Transverse colon (tissue), 4 donors: ENCODE measurements at regions not wholly inside any gene's neighbourhood (a gene's known extent, or its start where the extent isn't known, plus 50 kb on each side); places are given as distances from the start of the nearest gene placed in this dataset.
"Not testable (repeated sequence)": the region's sequence is repeated elsewhere in the genome, so short reads cannot be mapped to it uniquely, and the experiment has no call there.

ENCODE experiments used
- DNase-seq: peaks from one replicate; pipeline ENCODE4 v3.0.0-alpha.2; 2019
- H3K27ac ChIP-seq, 4 donors: fragments of 200-600 bp; sonication (generic); 2 replicates each; pipeline ENCODE4 v1.5.1; 2016 to 2018; ENCODE audit warnings: inconsistent platforms in 4 of 4
- H3K27me3 ChIP-seq: fragments of 200-600 bp; sonication (generic); 2 replicates; pipeline ENCODE4 v1.5.1; 2017; ENCODE audit warnings: inconsistent platforms
- H3K36me3 ChIP-seq, 4 donors: fragments of 200-600 bp; sonication (generic); 2 replicates each; pipeline ENCODE4 v1.5.1; 2017 to 2019; ENCODE audit warnings: inconsistent platforms in 4 of 4
- H3K4me1 ChIP-seq, 4 donors: fragments of 200-600 bp; sonication (generic); 2 replicates each; pipeline ENCODE4 v1.5.1; 2017 to 2020; ENCODE audit warnings: inconsistent platforms in 4 of 4
- H3K4me3 ChIP-seq, 4 donors: fragments of 200-600 bp; sonication (generic); 1 replicate in 1 of 4; 2 replicates in 3 of 4; pipeline versions ENCODE4 v1.5.1 to v1.6.1; 2017 to 2019; ENCODE audit warnings: inconsistent platforms in 4 of 4
- H3K9me3 ChIP-seq, 2 donors: fragments of 200-600 bp; sonication (generic); 2 replicates each; pipeline ENCODE4 v1.5.1; 2017 to 2019; ENCODE audit warnings: inconsistent platforms in 2 of 2
- EP300 ChIP-seq: sonication (generic); formaldehyde crosslinking; IDR thresholded peaks from one replicate; pipeline ENCODE4 v1.6.1; 2017; ENCODE audit warnings: antibody characterized with exemption, low read depth
- POLR2A ChIP-seq: fragments of 450-650 bp; IDR thresholded peaks from one replicate; pipeline ENCODE4 v1.6.1; 2016; ENCODE audit warnings: antibody characterized with exemption, mild to moderate bottlenecking, moderate library complexity
- POLR2AphosphoS5 ChIP-seq, 3 donors: sonication (generic); formaldehyde crosslinking; IDR thresholded peaks; one replicate each; pipeline ENCODE4 v1.6.1; 2016; ENCODE audit warnings: antibody characterized with exemption in 3 of 3
- WGBS, 2 donors: methylation state at CpG; one replicate each; pipeline ENCODE4 v1.1.5; 2018; ENCODE audit warnings: low coverage in 1 of 2; 5-methylcytosine and 5-hydroxymethylcytosine counted together
- in situ Hi-C, 4 donors: fragments of 200-750 bp; cut with MboI; loops; one replicate each; pipeline versions ENCODE4 v1.15.0 to v1.15.1; 2017; ENCODE audit warnings: low sequenced_read_pairs in 3 of 4, low pct_ligation_motif_present in 1 of 4, low pct_unique_long_range_greater_than_20kb in 1 of 4
- intact Hi-C: fragments of 100-400 bp; cut with DNase I; formaldehyde crosslinking; loops from one replicate; pipeline ENCODE4 v1.15.1; 2023; ENCODE audit warnings: low total_unique reads
- TF ChIP-seq, protein P1 (sequence below), 5 experiments: fragments of 200-600 bp in 3 of 5; fragments of 450-650 bp in 2 of 5; sonication (generic) in 3 of 5; IDR thresholded peaks; 1 replicate in 2 of 5; 2 replicates in 3 of 5; pipeline ENCODE4 v1.5.1; 2016 to 2017; ENCODE audit warnings: antibody characterized with exemption in 5 of 5, inconsistent platforms in 3 of 5, mild to moderate bottlenecking in 2 of 5, moderate library complexity in 1 of 5

DNA sequence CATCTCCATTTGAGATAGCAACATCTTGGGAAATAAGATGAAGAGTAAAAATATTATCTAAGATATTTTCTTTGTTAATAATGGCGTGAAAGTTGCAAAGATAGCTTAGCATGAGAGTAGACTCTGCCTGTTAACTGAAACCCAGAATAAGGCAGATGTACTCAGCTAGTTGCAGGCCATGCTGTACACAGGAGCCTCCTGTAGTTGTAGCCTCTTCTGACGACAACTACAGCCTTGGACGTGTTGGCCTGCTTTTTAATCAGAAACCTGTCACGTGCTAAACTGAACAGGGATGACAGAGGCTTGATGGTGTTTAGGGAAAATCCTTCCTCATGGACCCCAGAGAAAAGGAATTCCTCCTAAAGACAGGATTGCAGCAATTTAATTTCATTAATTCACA lies 155.1 kb upstream of the TMEM229A start:
- H3K27me3 ChIP-seq: no peaks in the 10 kb centered on the region
- in situ Hi-C loops (no loop called here), intact Hi-C loops (loop anchor here (10.0 kb wide), 1 partner anchor 1937 kb away; no protein-coding TSS in a partner anchor)
- no peaks in the 10 kb centered on the region for H3K9me3 ChIP-seq
- no peak for DNase-seq
- no peak overlapping the region for H3K27ac ChIP-seq
- TF ChIP-seq POLR2AphosphoS5 (IDR thresholded peaks at IDR 0.05) (no peak), EP300 (no peak), POLR2A (no peak)
- TF ChIP-seq, protein P1, sequence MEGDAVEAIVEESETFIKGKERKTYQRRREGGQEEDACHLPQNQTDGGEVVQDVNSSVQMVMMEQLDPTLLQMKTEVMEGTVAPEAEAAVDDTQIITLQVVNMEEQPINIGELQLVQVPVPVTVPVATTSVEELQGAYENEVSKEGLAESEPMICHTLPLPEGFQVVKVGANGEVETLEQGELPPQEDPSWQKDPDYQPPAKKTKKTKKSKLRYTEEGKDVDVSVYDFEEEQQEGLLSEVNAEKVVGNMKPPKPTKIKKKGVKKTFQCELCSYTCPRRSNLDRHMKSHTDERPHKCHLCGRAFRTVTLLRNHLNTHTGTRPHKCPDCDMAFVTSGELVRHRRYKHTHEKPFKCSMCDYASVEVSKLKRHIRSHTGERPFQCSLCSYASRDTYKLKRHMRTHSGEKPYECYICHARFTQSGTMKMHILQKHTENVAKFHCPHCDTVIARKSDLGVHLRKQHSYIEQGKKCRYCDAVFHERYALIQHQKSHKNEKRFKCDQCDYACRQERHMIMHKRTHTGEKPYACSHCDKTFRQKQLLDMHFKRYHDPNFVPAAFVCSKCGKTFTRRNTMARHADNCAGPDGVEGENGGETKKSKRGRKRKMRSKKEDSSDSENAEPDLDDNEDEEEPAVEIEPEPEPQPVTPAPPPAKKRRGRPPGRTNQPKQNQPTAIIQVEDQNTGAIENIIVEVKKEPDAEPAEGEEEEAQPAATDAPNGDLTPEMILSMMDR (IDR thresholded peaks at IDR 0.05): no peak
- H3K36me3 ChIP-seq: no peaks in the 10 kb centered on the region
- no peak overlapping the region for H3K4me3 ChIP-seq
- WGBS, 2 donors: 70 to 71% methylated on average over 3 to 4 of the region's 4 CpGs
- no peaks in the 10 kb centered on the region for H3K4me1 ChIP-seq

DNA sequence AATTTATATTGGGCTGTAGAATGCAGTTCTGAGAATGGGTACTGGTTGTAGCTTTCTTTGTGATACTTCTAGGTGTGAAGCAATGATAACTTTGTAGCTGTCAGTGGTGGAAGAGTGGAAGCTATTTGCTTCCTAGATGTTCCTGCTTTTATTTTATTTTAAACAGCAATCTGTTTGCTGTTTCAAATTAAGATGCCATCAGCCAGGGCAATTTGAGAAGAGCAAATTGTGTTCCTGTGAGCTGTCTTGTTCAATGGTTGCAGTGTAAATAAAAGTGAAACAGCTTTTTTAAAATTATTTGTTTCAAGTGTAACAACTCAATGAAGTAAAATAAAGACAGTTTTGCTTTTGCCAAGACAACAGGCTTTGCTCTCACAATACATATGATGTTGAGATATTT lies 150.8 kb upstream of the TMEM229A start:
- no peak for TF ChIP-seq EP300
- TF ChIP-seq POLR2AphosphoS5 (IDR thresholded peaks at IDR 0.05): no peak
- TF ChIP-seq, protein P1 (IDR thresholded peaks at IDR 0.05): no peak
- no peak for TF ChIP-seq POLR2A
- no peaks in the 10 kb centered on the region for H3K27me3 ChIP-seq
- in situ Hi-C loops (no loop called here), intact Hi-C loops (loop anchor here (10.0 kb wide), 1 partner anchor 1941 kb away; no protein-coding TSS in a partner anchor)
- no peak for DNase-seq
- no peak overlapping the region for H3K4me3 ChIP-seq
- H3K27ac ChIP-seq: no peak overlapping the region
- no peaks in the 10 kb centered on the region for H3K4me1 ChIP-seq
- H3K9me3 ChIP-seq: no peaks in the 10 kb centered on the region
- no peaks in the 10 kb centered on the region for H3K36me3 ChIP-seq

DNA sequence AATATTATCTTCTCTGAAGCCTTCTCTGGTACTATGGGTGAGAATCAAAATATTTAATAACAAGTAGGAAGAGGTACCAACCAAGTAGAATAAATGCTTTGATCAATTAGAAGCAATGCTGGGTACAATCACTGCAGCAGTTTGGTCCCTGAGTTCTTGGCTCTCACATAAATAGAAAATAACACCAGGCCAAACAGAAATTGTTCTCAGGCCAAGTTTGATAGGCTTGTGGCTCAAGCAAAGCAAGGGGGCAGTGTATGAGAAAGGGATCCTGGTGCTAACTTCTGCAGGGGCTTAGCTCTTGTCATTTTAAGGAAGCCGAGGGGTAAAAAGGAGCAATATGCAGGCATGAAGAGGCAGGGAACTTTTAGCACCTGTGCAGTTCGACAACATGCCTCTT lies 146.8 kb upstream of the TMEM229A start:
- TF ChIP-seq EP300 (no peak), POLR2A (no peak), POLR2AphosphoS5 (IDR thresholded peaks at IDR 0.05) (no peak)
- TF ChIP-seq, protein P1 (IDR thresholded peaks at IDR 0.05): no peak
- Histone ChIP-seq H3K9me3 (no peaks in the 10 kb centered on the region), H3K27me3 (no peaks in the 10 kb centered on the region), H3K36me3 (no peaks in the 10 kb centered on the region), H3K27ac (no peak overlapping the region), H3K4me3 (no peak overlapping the region), H3K4me1 (no peaks in the 10 kb centered on the region)
- DNase-seq: no peak
- in situ Hi-C loops (no loop called here), intact Hi-C loops (loop anchor here (5.0 to 10.0 kb wide), 2 partner anchors 1158 to 1945 kb away; no protein-coding TSS in a partner anchor)
- 83 to 91% methylated on average over 1 to 2 of the region's 2 CpGs for WGBS, 2 donors

DNA sequence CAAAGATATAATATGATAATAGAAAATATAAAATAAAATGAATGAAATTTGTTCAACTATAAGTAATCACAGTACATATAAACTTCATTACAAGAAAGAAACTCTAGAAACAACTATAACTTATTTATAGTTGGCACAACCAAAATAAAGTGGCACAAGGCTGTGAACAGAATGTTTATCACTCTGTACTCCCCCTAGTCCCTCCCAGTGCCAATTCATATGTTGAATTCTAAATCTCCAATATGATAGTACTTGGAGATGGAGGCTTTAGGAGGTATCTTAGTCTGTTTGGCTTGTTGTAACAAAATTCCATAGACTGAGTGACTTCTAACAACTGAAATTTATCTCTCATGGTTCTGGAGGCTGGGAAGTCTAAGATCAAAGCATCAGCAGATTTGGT lies 145.0 kb upstream of the TMEM229A start:
- TF ChIP-seq EP300: no peak
- TF ChIP-seq POLR2A: no peak
- TF ChIP-seq POLR2AphosphoS5 (IDR thresholded peaks at IDR 0.05): no peak
- TF ChIP-seq, protein P1 (IDR thresholded peaks at IDR 0.05): no peak
- H3K27ac ChIP-seq: no peak overlapping the region
- intact Hi-C loops (loop anchor here (5.0 kb wide), 1 partner anchor 1159 kb away; no protein-coding TSS in a partner anchor), in situ Hi-C loops (no loop called here)
- H3K4me1 ChIP-seq: no peaks in the 10 kb centered on the region
- no peaks in the 10 kb centered on the region for H3K27me3 ChIP-seq
- no peaks in the 10 kb centered on the region for H3K36me3 ChIP-seq
- H3K9me3 ChIP-seq: no peaks in the 10 kb centered on the region
- DNase-seq: no peak
- H3K4me3 ChIP-seq: no peak overlapping the region

DNA sequence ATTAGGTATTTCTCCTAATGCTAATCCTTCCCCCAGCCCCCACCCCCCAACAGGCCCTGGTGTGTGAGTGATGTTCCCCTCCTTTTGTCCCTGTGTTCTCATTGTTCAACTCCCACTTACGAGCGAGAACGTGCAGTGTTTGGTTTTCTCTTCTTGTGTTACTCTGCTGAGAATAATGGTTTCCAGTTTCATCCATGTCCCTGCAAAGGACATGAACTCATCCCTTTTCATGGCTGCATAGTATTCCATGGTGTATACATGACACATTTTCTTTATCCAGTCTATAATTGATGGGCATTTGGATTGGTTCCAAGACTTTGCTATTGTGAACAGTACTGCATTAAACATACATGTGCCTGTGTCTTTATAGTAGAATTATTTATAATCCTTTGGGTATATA lies 138.9 kb upstream of the TMEM229A start:
- H3K27me3 ChIP-seq, DNase-seq, H3K36me3 ChIP-seq, intact Hi-C loops, H3K4me1 ChIP-seq, H3K9me3 ChIP-seq, H3K27ac ChIP-seq, H3K4me3 ChIP-seq: not testable (repeated sequence)
- 88 to 89% methylated on average over 3 of the region's 3 CpGs for WGBS, 2 donors
- in situ Hi-C loops: loop anchor here in 2 of 4 donors (25.0 kb wide), 1 partner anchor 615 kb away; no protein-coding TSS in a partner anchor
